HEK293T (cell line): ENCODE measurements at regions not wholly inside any gene's neighbourhood (a gene's known extent, or its start where the extent isn't known, plus 50 kb on each side); places are given as distances from the start of the nearest gene placed in this dataset.

Source experiments
- CTCF ChIA-PET: fragments of 350-600 bp; formaldehyde crosslinking; extraction: SDS; loops from one replicate; lab custom pipeline; 2021; ENCODE audit warnings: antibody characterized with exemption, inconsistent platforms; lab: Yijun Ruan, JAX
- POLR2A ChIA-PET: fragments of 350-600 bp; formaldehyde crosslinking; extraction: SDS; loops from one replicate; lab custom pipeline; 2020; ENCODE audit warnings: antibody characterized with exemption, inconsistent platforms; lab: Yijun Ruan, JAX
- DNase-seq: peaks from one replicate; pipeline ENCODE4 v3.0.0; 2012; ENCODE audit warnings: mixed read lengths; ENCODE audit errors: extremely low spot score
- ARNT ChIP-seq: fragments of 450-650 bp; IDR thresholded peaks from 2 replicates; pipeline ENCODE4 v1.6.1; 2017; ENCODE audit warnings: mild to moderate bottlenecking
- BHLHE40 ChIP-seq: fragments of 450-650 bp; IDR thresholded peaks from 2 replicates; pipeline ENCODE4 v1.6.1; 2016; ENCODE audit warnings: mild to moderate bottlenecking, moderate library complexity, borderline replicate concordance
- CTBP1 ChIP-seq: fragments of 450-650 bp; IDR thresholded peaks from 2 replicates; pipeline ENCODE4 v1.6.1; 2016; ENCODE audit warnings: borderline replicate concordance
- ELF4 ChIP-seq: fragments of 450-650 bp; IDR thresholded peaks from 2 replicates; pipeline ENCODE4 v1.6.1; 2017; ENCODE audit warnings: antibody characterized with exemption
- FOXA1 ChIP-seq: fragments of 450-650 bp; IDR thresholded peaks from 2 replicates; pipeline ENCODE4 v1.6.1; 2016; ENCODE audit warnings: mild to moderate bottlenecking
- FOXK2 ChIP-seq: fragments of 450-650 bp; IDR thresholded peaks from 2 replicates; pipeline ENCODE4 v1.6.1; 2016; ENCODE audit warnings: mild to moderate bottlenecking
- FOXM1 ChIP-seq: fragments of 450-650 bp; IDR thresholded peaks from 2 replicates; pipeline ENCODE4 v1.6.1; 2017; ENCODE audit warnings: mild to moderate bottlenecking, borderline replicate concordance
- HDGF ChIP-seq: fragments of 450-650 bp; IDR thresholded peaks from 2 replicates; pipeline ENCODE4 v1.6.1; 2017; ENCODE audit warnings: antibody characterized with exemption, borderline replicate concordance
- L3MBTL2 ChIP-seq: fragments of 450-650 bp; conservative IDR thresholded peaks from 2 replicates; pipeline ENCODE4 v1.6.1; 2016; ENCODE audit warnings: mild to moderate bottlenecking
- LEF1 ChIP-seq: fragments of 450-650 bp; IDR thresholded peaks from 2 replicates; pipeline ENCODE4 v1.6.1; 2017; ENCODE audit warnings: mild to moderate bottlenecking, borderline replicate concordance
- NFRKB ChIP-seq: fragments of 450-650 bp; IDR thresholded peaks from 2 replicates; pipeline ENCODE4 v1.6.1; 2016; ENCODE audit warnings: mild to moderate bottlenecking, moderate library complexity
- SP1 ChIP-seq: fragments of 450-650 bp; IDR thresholded peaks from 2 replicates; pipeline ENCODE4 v1.6.1; 2017
- SUZ12 ChIP-seq: fragments of 450-650 bp; IDR thresholded peaks from 2 replicates; pipeline ENCODE4 v1.6.1; 2016; ENCODE audit warnings: mild to moderate bottlenecking
- TARDBP ChIP-seq: fragments of 450-650 bp; IDR thresholded peaks from 2 replicates; pipeline ENCODE4 v1.6.1; 2016
- ZNF384 ChIP-seq: fragments of 450-650 bp; IDR thresholded peaks from 2 replicates; pipeline ENCODE4 v1.6.1; 2016
- TF ChIP-seq, protein P1 (sequence below): fragments of 450-650 bp; IDR thresholded peaks from 2 replicates; pipeline ENCODE4 v1.6.1; 2016

GRCh38 chr15:62450061-62450460 lies 285.0 kb upstream of the C2CD4B start:
- POLR2A ChIA-PET = no interaction called here
- TF ChIP-seq TARDBP (no peak), BHLHE40 (no peak), NFRKB (no peak), LEF1 (no peak), SUZ12 (no peak), FOXM1 (no peak), ZNF384 (no peak), FOXA1 (no peak)
- DNase-seq = no peak
- CTCF ChIA-PET = interaction anchor here (0.7 kb wide), 1 partner anchor 397 kb away, joined by 3 read pairs; no protein-coding TSS in a partner anchor

- POLR2A ChIA-PET = no interaction called here
- DNase-seq = no peak
- CTCF ChIA-PET = no interaction called here
- TF ChIP-seq FOXK2 (no peak), FOXA1 (no peak), HDGF (no peak), ARNT (no peak), LEF1 (no peak), BHLHE40 (no peak), L3MBTL2 (no peak), NFRKB (no peak)
- TF ChIP-seq, protein P1, sequence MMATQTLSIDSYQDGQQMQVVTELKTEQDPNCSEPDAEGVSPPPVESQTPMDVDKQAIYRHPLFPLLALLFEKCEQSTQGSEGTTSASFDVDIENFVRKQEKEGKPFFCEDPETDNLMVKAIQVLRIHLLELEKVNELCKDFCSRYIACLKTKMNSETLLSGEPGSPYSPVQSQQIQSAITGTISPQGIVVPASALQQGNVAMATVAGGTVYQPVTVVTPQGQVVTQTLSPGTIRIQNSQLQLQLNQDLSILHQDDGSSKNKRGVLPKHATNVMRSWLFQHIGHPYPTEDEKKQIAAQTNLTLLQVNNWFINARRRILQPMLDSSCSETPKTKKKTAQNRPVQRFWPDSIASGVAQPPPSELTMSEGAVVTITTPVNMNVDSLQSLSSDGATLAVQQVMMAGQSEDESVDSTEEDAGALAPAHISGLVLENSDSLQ = no peak
Observed at GRCh38 chr15:62452026-62452425, 286.9 kb upstream of the C2CD4B start.

- ChIA-PET POLR2A (no interaction called here), CTCF (no interaction called here)
- TF ChIP-seq FOXA1 = no peak
- no peak for TF ChIP-seq ARNT
- no peak for TF ChIP-seq TARDBP
- TF ChIP-seq HDGF = no peak
- TF ChIP-seq FOXK2 = no peak
- TF ChIP-seq BHLHE40 = no peak
- TF ChIP-seq ELF4 = no peak
- TF ChIP-seq CTBP1 = no peak
- TF ChIP-seq SP1 = no peak
- no peak for TF ChIP-seq ZNF384
- TF ChIP-seq, protein P1 = no peak
- DNase-seq = no peak
Observed at GRCh38 chr15:62452667-62453066, 287.6 kb upstream of the C2CD4B start.

GRCh38 chr15:62453375-62453774 lies 288.3 kb upstream of the C2CD4B start:
- TF ChIP-seq ZNF384 = no peak
- TF ChIP-seq SUZ12 = no peak
- no peak for TF ChIP-seq BHLHE40
- TF ChIP-seq TARDBP = no peak
- TF ChIP-seq ARNT = no peak
- TF ChIP-seq, protein P1 = no peak
- TF ChIP-seq ELF4 = no peak
- TF ChIP-seq FOXA1 = no peak
- no peak for TF ChIP-seq NFRKB
- no peak for TF ChIP-seq FOXM1
- no peak for TF ChIP-seq SP1
- no peak for TF ChIP-seq CTBP1
- no peak for TF ChIP-seq LEF1
- no peak for TF ChIP-seq HDGF
- no peak for TF ChIP-seq L3MBTL2
- no peak for TF ChIP-seq FOXK2
- CTCF ChIA-PET = no interaction called here
- DNase-seq = no peak
- POLR2A ChIA-PET = no interaction called here

DNA sequence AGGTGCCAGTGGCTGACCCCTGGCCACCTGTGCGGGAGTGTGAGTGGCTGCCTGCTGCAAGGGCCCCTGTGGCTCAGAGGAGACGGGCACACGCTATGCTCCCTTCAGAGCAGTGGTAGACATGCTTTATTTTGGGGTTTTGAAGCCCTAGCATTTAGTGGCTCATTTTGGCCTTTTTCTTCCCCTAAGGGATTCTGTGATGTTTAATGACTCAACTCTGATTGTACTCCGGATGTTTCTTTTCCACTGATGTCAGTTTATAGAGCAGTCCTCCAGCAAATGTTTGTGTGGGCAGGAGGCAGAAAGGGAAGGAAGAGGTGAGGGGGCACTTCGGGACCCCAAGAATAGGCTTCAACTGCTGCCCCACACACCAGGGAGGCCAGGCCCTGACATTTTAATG lies 288.9 kb upstream of the C2CD4B start:
- TF ChIP-seq FOXA1 = no peak
- no peak for TF ChIP-seq ELF4
- no peak for TF ChIP-seq ZNF384
- no peak for TF ChIP-seq CTBP1
- TF ChIP-seq SP1 = no peak
- no peak for TF ChIP-seq TARDBP
- TF ChIP-seq ARNT = no peak
- TF ChIP-seq SUZ12 = no peak
- TF ChIP-seq FOXM1 = no peak
- TF ChIP-seq FOXK2 = no peak
- TF ChIP-seq L3MBTL2 = no peak
- TF ChIP-seq HDGF = no peak
- TF ChIP-seq, protein P1 = no peak
- no peak for TF ChIP-seq BHLHE40
- no peak for TF ChIP-seq LEF1
- TF ChIP-seq NFRKB = no peak

More for the DNA sequence above, 288.9 kb upstream of the C2CD4B start:
- DNase-seq = no peak
- POLR2A ChIA-PET = no interaction called here
- CTCF ChIA-PET = no interaction called here
